HL-60 (cell line): ENCODE measurements at regions not wholly inside any gene's neighbourhood (a gene's known extent, or its start where the extent isn't known, plus 50 kb on each side); places are given as distances from the start of the nearest gene placed in this dataset.

ENCODE experiments used
- POLR2AphosphoS5 ChIP-seq: IDR thresholded peaks from 2 replicates; pipeline ENCODE4 v1.6.1; 2012; ENCODE audit warnings: low read depth
- TF ChIP-seq, protein P1 (sequence below): IDR thresholded peaks from one replicate; pipeline ENCODE4 v1.5.1; 2011; ENCODE audit warnings: low read length, control low read depth, inconsistent platforms; ENCODE audit not compliant: insufficient read depth
- TF ChIP-seq, protein P2 (sequence below): IDR thresholded peaks from 2 replicates; pipeline ENCODE4 v1.6.1; 2012; ENCODE audit warnings: low read depth; ENCODE audit not compliant: insufficient replicate concordance

DNA sequence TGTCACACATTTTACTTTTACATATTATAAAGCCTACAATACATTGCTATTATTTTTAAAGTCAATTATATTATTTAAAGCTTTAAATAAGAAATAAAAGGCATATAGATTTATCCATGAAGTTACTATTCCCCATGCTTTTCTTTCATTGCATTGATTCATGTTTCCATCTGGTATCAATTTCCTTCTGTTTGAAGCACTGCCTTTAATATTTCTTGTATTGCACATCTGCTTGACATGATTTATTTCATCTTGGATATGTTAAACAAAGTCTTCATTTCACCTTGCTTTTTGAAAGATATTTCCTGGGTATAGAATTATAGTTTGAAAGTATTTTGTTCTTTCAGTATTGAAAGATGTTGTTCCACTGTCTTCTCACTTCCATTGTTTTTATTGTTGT, 174.3 kb upstream of the MBNL1 start:
- TF ChIP-seq, protein P1, sequence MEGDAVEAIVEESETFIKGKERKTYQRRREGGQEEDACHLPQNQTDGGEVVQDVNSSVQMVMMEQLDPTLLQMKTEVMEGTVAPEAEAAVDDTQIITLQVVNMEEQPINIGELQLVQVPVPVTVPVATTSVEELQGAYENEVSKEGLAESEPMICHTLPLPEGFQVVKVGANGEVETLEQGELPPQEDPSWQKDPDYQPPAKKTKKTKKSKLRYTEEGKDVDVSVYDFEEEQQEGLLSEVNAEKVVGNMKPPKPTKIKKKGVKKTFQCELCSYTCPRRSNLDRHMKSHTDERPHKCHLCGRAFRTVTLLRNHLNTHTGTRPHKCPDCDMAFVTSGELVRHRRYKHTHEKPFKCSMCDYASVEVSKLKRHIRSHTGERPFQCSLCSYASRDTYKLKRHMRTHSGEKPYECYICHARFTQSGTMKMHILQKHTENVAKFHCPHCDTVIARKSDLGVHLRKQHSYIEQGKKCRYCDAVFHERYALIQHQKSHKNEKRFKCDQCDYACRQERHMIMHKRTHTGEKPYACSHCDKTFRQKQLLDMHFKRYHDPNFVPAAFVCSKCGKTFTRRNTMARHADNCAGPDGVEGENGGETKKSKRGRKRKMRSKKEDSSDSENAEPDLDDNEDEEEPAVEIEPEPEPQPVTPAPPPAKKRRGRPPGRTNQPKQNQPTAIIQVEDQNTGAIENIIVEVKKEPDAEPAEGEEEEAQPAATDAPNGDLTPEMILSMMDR: no peak
- TF ChIP-seq POLR2AphosphoS5: no peak
- TF ChIP-seq, protein P2, sequence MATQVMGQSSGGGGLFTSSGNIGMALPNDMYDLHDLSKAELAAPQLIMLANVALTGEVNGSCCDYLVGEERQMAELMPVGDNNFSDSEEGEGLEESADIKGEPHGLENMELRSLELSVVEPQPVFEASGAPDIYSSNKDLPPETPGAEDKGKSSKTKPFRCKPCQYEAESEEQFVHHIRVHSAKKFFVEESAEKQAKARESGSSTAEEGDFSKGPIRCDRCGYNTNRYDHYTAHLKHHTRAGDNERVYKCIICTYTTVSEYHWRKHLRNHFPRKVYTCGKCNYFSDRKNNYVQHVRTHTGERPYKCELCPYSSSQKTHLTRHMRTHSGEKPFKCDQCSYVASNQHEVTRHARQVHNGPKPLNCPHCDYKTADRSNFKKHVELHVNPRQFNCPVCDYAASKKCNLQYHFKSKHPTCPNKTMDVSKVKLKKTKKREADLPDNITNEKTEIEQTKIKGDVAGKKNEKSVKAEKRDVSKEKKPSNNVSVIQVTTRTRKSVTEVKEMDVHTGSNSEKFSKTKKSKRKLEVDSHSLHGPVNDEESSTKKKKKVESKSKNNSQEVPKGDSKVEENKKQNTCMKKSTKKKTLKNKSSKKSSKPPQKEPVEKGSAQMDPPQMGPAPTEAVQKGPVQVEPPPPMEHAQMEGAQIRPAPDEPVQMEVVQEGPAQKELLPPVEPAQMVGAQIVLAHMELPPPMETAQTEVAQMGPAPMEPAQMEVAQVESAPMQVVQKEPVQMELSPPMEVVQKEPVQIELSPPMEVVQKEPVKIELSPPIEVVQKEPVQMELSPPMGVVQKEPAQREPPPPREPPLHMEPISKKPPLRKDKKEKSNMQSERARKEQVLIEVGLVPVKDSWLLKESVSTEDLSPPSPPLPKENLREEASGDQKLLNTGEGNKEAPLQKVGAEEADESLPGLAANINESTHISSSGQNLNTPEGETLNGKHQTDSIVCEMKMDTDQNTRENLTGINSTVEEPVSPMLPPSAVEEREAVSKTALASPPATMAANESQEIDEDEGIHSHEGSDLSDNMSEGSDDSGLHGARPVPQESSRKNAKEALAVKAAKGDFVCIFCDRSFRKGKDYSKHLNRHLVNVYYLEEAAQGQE: no peak
